ENCODE measurements at regions not wholly inside any gene's neighbourhood (a gene's known extent, or its start where the extent isn't known, plus 50 kb on each side); places are given as distances from the start of the nearest gene placed in this dataset.
"Not testable (repeated sequence)": the region's sequence is repeated elsewhere in the genome, so short reads cannot be mapped to it uniquely, and the experiment has no call there.

DNA sequence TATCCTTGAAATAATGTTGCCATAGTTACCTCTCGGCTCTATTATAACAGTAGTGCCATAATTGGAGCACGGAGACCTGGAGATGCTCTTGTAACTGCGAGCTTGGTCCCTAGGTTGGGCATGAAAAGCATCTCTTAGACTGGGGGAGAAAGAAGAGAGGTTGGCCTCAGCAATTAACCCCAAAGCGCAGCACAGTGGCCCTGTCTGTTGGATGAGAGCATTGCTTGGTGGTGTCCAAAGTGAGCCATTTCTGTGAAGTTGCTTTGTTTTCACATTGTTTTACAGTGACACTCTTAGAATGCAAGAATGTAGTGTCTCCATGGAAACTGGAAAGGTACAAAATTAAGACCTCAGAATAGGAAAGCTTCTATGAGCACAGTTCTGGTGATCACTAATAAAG is 660.7 kb upstream of the EEF2KMT start:
- Histone ChIP-seq H2AFZ (ENCODE audit: low read depth, low read length) (no peak overlapping the region), H3K4me1 (ENCODE audit: insufficient read depth, low read length) (no peaks in the 10 kb centered on the region), H3K9me3 (ENCODE audit: low read length) (no peaks in the 10 kb centered on the region), H3K27me3 (ENCODE audit: insufficient read depth, low read length) (peaks cover 3% of the 10 kb centered on the region), H3K4me3 (ENCODE audit: low read length) (no peak overlapping the region), H3K36me3 (ENCODE audit: insufficient read depth, low read length) (no peaks in the 10 kb centered on the region)

DNA sequence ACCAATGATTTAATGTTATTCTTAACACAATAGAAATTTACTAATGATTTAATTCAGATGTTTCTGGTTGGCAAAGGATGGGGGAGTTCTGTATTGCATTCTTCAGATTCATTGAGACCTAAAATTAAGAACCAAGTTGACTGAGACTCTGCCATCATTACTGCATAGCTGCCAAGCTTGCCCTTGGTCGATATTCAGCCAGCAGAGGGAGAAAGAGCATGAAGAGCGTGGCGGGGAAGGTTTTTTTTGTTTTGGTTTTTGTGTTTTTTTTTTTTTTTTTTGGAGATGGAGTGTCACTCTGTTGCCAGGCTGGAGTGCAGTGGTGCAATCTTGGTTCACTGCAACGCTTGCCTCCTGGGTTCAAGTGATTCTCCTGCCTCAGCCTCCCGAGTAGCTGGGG is 659.4 kb upstream of the EEF2KMT start:
- no peaks in the 10 kb centered on the region for H3K9me3 ChIP-seq (ENCODE audit: low read length)
- H3K4me1 ChIP-seq (ENCODE audit: insufficient read depth, low read length), result no peaks in the 10 kb centered on the region
- no peak overlapping the region for H2AFZ ChIP-seq (ENCODE audit: low read depth, low read length)
- H3K4me3 ChIP-seq (ENCODE audit: low read length), result no peak overlapping the region
- H3K36me3 ChIP-seq (ENCODE audit: insufficient read depth, low read length), result no peaks in the 10 kb centered on the region
- no peaks in the 10 kb centered on the region for H3K27me3 ChIP-seq (ENCODE audit: insufficient read depth, low read length)

DNA sequence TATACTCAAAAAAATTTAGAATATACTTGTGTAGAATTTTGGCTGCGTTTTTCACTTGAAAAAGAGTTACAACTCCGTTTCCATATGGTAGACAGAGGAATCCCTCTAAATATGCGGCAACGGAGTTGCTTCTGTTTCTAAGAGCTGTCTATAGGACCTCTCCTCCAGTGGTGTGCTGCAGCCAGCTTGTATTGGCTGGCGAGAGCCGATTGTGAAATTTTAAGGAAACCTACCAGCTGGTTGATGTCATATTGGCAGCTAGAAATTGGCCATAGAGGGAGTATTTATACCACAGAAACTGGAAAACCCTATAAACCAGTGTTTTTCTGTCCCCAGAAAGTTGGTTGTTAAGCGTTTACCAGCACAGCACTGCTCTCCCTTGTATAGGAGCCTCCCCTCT is 655.8 kb upstream of the EEF2KMT start:
- no peaks in the 10 kb centered on the region for H3K27me3 ChIP-seq (ENCODE audit: insufficient read depth, low read length)
- H3K4me3 ChIP-seq (ENCODE audit: low read length), result no peak overlapping the region
- H3K4me1 ChIP-seq (ENCODE audit: insufficient read depth, low read length), result no peaks in the 10 kb centered on the region
- H3K9me3 ChIP-seq (ENCODE audit: low read length), result no peaks in the 10 kb centered on the region
- H2AFZ ChIP-seq (ENCODE audit: low read depth, low read length), result no peak overlapping the region
- H3K36me3 ChIP-seq (ENCODE audit: insufficient read depth, low read length), result no peaks in the 10 kb centered on the region

DNA sequence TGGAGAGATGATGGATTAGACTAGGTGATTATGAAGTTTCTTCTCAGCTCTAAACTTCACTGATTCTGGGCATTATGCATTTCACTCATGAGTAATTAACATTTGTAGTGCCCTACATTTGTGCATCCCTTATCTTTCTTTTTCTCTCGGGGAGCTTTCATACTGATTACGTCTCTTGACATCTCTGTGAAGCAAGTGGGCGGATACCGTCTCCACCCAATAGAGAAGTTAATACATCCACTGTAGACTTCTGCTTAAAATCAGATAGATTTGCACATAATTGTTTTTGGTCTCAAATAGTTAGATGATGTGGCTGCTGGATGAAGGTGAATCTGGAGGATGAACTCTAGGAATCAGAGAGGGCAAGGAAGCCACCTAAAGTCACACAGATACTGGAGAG is 653.6 kb upstream of the EEF2KMT start:
- no peak overlapping the region for H2AFZ ChIP-seq (ENCODE audit: low read depth, low read length)
- H3K4me1 ChIP-seq (ENCODE audit: insufficient read depth, low read length), result no peaks in the 10 kb centered on the region
- H3K4me3 ChIP-seq (ENCODE audit: low read length), result no peak overlapping the region
- no peaks in the 10 kb centered on the region for H3K9me3 ChIP-seq (ENCODE audit: low read length)
- H3K27me3 ChIP-seq (ENCODE audit: insufficient read depth, low read length), result no peaks in the 10 kb centered on the region
- no peaks in the 10 kb centered on the region for H3K36me3 ChIP-seq (ENCODE audit: insufficient read depth, low read length)

DNA sequence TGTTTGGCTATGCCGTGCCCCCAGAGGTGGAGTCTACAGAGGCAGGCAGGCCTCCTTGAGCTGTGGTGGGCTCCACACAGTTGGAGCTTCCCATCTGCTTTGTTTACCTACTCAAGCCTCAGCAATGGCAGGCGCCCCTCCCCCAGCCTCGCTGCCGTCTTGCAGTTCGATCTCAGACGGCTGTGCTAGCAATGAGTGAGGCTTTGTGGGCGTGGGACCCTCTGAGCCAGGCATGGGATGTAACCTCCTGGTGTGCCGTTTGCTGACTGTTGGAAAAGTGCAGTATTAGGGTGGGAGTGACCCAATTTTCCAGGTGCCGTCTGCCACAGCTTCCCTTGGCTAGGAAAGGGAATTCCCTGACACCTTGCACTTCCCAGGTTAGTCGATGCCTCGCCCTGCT is 652.8 kb upstream of the EEF2KMT start:
- H3K36me3 ChIP-seq (ENCODE audit: insufficient read depth, low read length); H3K4me3 ChIP-seq (ENCODE audit: low read length); H3K27me3 ChIP-seq (ENCODE audit: insufficient read depth, low read length); H3K9me3 ChIP-seq (ENCODE audit: low read length); H3K4me1 ChIP-seq (ENCODE audit: insufficient read depth, low read length); H2AFZ ChIP-seq (ENCODE audit: low read depth, low read length): not testable (repeated sequence)

DNA sequence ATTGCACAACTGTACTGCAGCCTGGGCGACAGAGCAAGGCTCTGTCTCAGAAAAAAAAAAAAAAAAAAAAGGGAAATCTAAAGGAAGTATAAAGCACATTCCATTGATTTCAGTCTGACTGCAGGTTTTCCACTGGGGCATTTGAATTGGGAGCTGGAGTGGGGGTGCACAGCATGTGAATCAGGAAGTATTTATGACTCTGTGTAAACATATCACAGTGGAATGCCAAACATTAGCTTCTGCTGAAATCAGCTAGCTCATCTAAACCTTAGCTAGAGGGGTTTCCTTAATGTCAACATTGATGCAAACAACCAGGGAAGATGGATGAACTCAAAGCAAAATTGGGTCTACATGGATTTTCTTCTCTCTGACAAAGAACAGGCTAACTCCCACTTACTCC is 641.0 kb upstream of the EEF2KMT start:
- Histone ChIP-seq H3K4me3 (ENCODE audit: low read length) (no peak overlapping the region), H3K27me3 (ENCODE audit: insufficient read depth, low read length) (no peaks in the 10 kb centered on the region), H3K9me3 (ENCODE audit: low read length) (no peaks in the 10 kb centered on the region), H3K4me1 (ENCODE audit: insufficient read depth, low read length) (no peaks in the 10 kb centered on the region), H2AFZ (ENCODE audit: low read depth, low read length) (no peak overlapping the region), H3K36me3 (ENCODE audit: insufficient read depth, low read length) (no peaks in the 10 kb centered on the region)

DNA sequence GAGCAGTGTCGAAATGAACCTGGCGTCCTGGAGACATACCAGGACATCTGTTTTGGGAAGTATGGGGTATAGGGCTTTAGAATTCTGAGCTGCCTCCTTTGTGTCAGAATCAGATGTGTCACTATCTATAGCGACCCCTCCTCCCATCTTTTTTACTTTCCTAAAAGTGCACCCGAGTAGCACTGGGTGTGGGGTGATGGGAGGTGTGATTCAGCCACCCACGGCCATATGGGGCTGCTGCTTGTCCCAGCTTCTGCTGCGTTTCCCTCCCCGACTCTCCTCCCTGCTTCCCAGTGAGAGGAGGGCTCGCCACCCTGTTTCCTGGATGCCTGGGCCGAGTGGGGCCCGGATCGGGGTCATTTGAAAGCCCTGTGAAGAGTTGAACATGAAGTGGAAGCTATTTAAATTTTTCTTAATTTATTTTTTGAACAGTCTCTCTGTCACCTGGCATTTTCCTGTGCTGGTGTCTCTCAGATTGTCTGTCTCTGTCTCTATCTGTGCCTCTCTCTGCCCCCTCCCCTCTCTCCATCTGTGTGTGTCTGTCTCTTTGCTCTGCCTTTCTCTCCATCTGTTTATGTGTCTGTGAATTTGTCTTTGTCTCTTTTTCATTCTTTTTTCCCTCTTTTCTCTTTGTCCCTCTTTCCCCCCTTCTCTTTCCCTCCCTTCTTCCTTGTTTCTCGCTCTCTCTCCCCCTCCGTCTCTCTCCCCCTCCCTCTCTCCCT is 638.8 kb upstream of the EEF2KMT start:
- Histone ChIP-seq H3K4me1 (ENCODE audit: insufficient read depth, low read length) (no peaks in the 10 kb centered on the region), H3K9me3 (ENCODE audit: low read length) (no peaks in the 10 kb centered on the region), H2AFZ (ENCODE audit: low read depth, low read length) (no peak overlapping the region), H3K4me3 (ENCODE audit: low read length) (no peak overlapping the region), H3K27me3 (ENCODE audit: insufficient read depth, low read length) (no peaks in the 10 kb centered on the region), H3K36me3 (ENCODE audit: insufficient read depth, low read length) (no peaks in the 10 kb centered on the region)

DNA sequence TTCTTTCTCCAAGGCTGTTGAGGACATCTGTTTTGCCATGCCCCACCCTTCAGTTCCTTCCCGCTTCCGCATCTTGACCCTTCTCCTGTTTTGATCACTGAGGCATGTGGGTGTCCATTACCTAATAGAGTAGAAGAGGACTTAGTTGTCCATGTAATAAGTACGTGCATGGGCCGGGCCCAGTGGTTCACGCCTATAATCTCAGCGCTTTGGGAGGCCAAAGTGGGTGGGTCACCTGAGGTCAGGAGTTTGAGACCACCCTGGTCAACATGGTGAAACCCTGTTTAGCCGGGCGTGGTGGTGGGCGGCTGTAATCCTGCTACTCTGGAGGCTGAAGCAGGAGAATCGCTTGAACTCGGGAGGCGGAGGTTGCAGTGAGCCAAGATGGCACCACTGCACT is 637.8 kb upstream of the EEF2KMT start:
- no peaks in the 10 kb centered on the region for H3K4me1 ChIP-seq (ENCODE audit: insufficient read depth, low read length)
- H3K9me3 ChIP-seq (ENCODE audit: low read length), result no peaks in the 10 kb centered on the region
- no peak overlapping the region for H3K4me3 ChIP-seq (ENCODE audit: low read length)
- H2AFZ ChIP-seq (ENCODE audit: low read depth, low read length), result no peak overlapping the region
- H3K27me3 ChIP-seq (ENCODE audit: insufficient read depth, low read length), result no peaks in the 10 kb centered on the region
- H3K36me3 ChIP-seq (ENCODE audit: insufficient read depth, low read length), result no peaks in the 10 kb centered on the region

DNA sequence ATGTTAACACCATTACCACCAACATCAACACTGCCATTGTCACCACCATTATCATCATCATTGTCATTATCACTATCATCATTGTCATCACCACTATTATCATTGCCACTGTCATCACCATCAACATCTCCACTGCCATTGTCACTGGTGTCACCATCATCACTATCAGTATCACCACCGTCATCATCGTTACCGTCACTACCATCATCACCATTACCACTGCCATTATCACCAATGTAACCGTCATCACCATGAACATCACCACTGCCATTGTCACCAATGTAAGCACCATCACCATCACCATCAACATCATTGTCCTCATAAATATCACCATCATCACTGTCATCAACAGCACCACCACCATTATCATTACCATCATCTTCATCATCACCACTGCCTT is 633.2 kb upstream of the EEF2KMT start:
- Histone ChIP-seq H3K27me3 (ENCODE audit: insufficient read depth, low read length) (no peaks in the 10 kb centered on the region), H3K9me3 (ENCODE audit: low read length) (no peaks in the 10 kb centered on the region), H3K4me1 (ENCODE audit: insufficient read depth, low read length) (peaks cover 4% of the 10 kb centered on the region), H3K36me3 (ENCODE audit: insufficient read depth, low read length) (no peaks in the 10 kb centered on the region), H2AFZ (ENCODE audit: low read depth, low read length) (no peak overlapping the region), H3K4me3 (ENCODE audit: low read length) (no peak overlapping the region)

DNA sequence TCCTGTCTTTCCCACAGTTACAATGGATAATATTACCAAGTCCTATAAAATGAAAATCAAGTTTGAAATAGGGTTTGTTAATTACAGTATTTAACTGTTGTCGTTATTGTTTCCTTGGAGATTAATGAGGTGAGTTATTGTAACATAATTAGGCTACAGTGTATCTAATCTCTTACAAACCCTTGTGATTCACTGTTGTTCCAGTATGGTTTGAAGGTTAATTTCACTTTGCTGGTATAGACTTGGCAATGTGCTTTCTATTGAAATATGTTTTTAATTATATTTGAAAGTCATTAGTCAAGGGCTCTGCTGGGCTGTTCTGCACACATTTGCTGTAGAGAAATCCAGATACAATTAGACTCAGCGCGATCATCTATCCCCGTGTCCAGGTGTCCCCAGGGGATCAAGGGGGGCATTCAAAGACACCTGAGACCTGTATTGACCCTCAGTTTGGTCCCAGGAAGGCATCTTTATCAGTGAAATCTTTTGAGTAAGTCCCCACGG is 624.6 kb upstream of the EEF2KMT start:
- peaks cover 4% of the 10 kb centered on the region for H3K4me1 ChIP-seq (ENCODE audit: insufficient read depth, low read length)
- H3K27me3 ChIP-seq (ENCODE audit: insufficient read depth, low read length), result no peaks in the 10 kb centered on the region
- no peak overlapping the region for H2AFZ ChIP-seq (ENCODE audit: low read depth, low read length)
- H3K36me3 ChIP-seq (ENCODE audit: insufficient read depth, low read length), result no peaks in the 10 kb centered on the region
- H3K9me3 ChIP-seq (ENCODE audit: low read length), result no peaks in the 10 kb centered on the region
- H3K4me3 ChIP-seq (ENCODE audit: low read length), result no peak overlapping the region

DNA sequence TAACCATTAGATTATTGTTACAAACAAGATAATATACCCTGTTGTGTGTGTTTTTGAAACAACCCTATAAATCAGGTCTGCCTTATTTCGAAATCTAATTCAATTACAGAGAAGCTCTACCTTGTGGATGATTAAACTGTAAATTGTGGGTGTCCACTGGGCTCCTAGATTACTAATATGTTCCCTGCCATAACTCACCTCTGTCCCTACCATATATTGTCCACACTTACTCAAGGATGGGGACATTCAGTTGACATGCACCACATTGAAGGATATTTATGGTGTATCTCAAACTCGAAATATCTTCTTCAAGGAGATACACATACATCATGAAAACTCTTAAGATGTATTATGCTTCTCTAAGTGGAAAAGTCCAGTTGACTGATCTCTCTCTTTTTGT is 617.6 kb upstream of the EEF2KMT start:
- Histone ChIP-seq H3K9me3 (ENCODE audit: low read length) (no peaks in the 10 kb centered on the region), H3K36me3 (ENCODE audit: insufficient read depth, low read length) (no peaks in the 10 kb centered on the region), H3K27me3 (ENCODE audit: insufficient read depth, low read length) (no peaks in the 10 kb centered on the region), H3K4me3 (ENCODE audit: low read length) (no peak overlapping the region), H2AFZ (ENCODE audit: low read depth, low read length) (no peak overlapping the region), H3K4me1 (ENCODE audit: insufficient read depth, low read length) (no peaks in the 10 kb centered on the region)

DNA sequence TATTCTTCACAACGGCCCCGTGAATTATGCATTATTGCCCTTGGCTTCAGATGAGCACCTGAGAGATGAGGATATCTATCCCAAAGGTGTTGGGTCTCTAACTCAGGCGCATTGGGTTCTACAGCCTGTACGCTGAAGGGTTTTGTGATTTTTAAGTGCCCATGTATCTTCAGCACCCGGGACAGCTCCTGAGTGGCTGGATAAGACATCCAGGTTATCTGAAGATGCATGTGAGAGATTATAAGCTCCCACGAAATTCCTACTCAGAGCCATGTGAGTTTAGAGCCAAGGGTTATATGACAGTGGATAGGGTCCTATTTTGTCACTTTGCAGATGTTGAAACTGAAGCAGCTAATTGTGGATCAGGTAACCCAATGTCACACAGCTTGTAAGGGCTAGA is 612.3 kb upstream of the EEF2KMT start:
- H3K4me3 ChIP-seq (ENCODE audit: low read length), result no peak overlapping the region
- no peak overlapping the region for H2AFZ ChIP-seq (ENCODE audit: low read depth, low read length)
- H3K4me1 ChIP-seq (ENCODE audit: insufficient read depth, low read length), result no peaks in the 10 kb centered on the region
- H3K27me3 ChIP-seq (ENCODE audit: insufficient read depth, low read length), result no peaks in the 10 kb centered on the region
- no peaks in the 10 kb centered on the region for H3K9me3 ChIP-seq (ENCODE audit: low read length)
- H3K36me3 ChIP-seq (ENCODE audit: insufficient read depth, low read length), result no peaks in the 10 kb centered on the region

DNA sequence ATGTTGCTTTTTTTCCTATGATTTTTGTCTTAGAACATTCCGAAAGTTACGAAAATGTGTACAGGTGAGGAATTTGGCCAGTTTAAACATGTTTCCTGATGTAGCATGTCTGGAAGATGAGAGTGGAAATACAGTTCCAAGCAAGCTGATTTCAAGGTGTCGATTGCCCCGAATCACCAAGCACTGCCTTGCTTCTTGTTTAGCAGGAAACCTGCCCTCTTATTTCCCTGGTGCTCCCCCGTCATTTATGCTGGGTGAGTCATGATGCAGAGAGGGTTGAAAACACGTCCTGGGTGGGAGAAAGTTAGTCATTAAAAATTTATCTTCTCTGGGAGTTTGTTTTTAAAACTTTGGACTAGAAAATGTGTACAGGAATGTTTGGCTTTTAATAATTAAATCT is 608.6 kb upstream of the EEF2KMT start:
- Histone ChIP-seq H3K4me3 (ENCODE audit: low read length) (no peak overlapping the region), H3K36me3 (ENCODE audit: insufficient read depth, low read length) (no peaks in the 10 kb centered on the region), H3K4me1 (ENCODE audit: insufficient read depth, low read length) (no peaks in the 10 kb centered on the region), H2AFZ (ENCODE audit: low read depth, low read length) (no peak overlapping the region), H3K9me3 (ENCODE audit: low read length) (no peaks in the 10 kb centered on the region), H3K27me3 (ENCODE audit: insufficient read depth, low read length) (no peaks in the 10 kb centered on the region)

DNA sequence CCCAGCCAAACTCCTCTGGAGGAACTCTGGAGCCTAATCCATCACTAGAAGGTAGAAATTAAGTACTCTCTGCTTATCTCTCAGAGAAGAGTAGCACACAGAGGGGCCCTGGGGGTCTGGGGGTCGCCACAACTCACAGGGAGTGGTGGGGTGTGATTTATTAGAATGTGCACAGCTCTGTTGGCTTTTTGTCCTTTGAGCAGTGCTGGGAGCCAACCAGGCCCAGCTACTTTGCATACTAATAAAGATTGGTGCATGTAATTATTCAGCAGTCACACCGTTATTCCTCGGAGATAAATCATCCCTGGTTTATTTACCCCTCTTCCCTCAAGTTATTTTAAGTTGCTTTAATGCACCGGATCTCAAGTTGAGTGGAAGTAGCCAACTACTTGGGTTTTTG is 606.7 kb upstream of the EEF2KMT start:
- H3K9me3 ChIP-seq (ENCODE audit: low read length), result no peaks in the 10 kb centered on the region
- H3K36me3 ChIP-seq (ENCODE audit: insufficient read depth, low read length), result no peaks in the 10 kb centered on the region
- H3K4me3 ChIP-seq (ENCODE audit: low read length), result no peak overlapping the region
- no peaks in the 10 kb centered on the region for H3K4me1 ChIP-seq (ENCODE audit: insufficient read depth, low read length)
- no peak overlapping the region for H2AFZ ChIP-seq (ENCODE audit: low read depth, low read length)
- H3K27me3 ChIP-seq (ENCODE audit: insufficient read depth, low read length), result no peaks in the 10 kb centered on the region

Data from neuron (in vitro differentiated cells).